ENCODE measurements at regions not wholly inside any gene's neighbourhood (a gene's known extent, or its start where the extent isn't known, plus 50 kb on each side); places are given as distances from the start of the nearest gene placed in this dataset.

DNA sequence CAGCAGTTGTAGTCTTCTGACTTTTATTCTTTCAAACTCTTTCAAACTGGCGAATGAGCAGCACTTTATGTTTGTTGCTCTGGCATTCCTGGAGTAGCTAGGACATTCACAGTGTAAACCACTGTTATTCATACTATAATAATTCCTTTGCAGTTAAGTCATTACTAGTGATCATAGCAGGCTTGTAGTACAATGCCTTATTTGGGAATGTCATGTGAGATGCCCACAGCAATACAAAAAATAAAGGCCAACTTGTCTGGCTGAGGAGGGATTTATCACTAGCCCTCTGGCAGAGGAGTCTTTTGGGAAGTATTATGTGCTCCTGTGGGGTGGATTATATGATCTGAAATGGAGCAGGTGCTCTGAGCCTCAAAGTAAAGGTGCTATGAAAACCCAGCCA lies 197.2 kb downstream of the VGLL3 start:
- TF ChIP-seq EZH2phosphoT487 (IDR thresholded peaks at IDR 0.05; ENCODE audit: insufficient read depth, low read depth) (no peak), EZH2 (IDR thresholded peaks at IDR 0.05; ENCODE audit: insufficient read depth, poor library complexity, severe bottlenecking) (no peak)

Data from GM23248 (cell line).